Endothelial cell of umbilical vein (primary cell): ENCODE measurements at regions not wholly inside any gene's neighbourhood (a gene's known extent, or its start where the extent isn't known, plus 50 kb on each side); places are given as distances from the start of the nearest gene placed in this dataset.

Experiments used
- BruUV-seq: library from RNA; stranded (reverse); fragments of 400-500 nt; replicated peaks from 2 replicates; lab custom pipeline; 2021; lab: Mats Ljungman, UMichigan
- CTCF ChIA-PET: fragments of 300-600, 350-600 bp; sonication (Branson Sonifier 250); formaldehyde crosslinking; loops from one replicate; lab custom pipeline; 2021; ENCODE audit warnings: antibody characterized with exemption, inconsistent platforms; lab: Charles Lee
- POLR2A ChIA-PET: fragments of 300-600, 350-600 bp; sonication (Branson Sonifier 250); formaldehyde crosslinking; loops from one replicate; lab custom pipeline; 2021; ENCODE audit warnings: antibody characterized with exemption, inconsistent platforms; lab: Charles Lee
- DNase-seq: peaks from one replicate; pipeline ENCODE4 v3.0.0-alpha.2; 2011; ENCODE audit warnings: low read depth, low spot score
- FAIRE-seq: peaks from 2 replicates; lab custom pipeline; 2011; peaks lifted over from hg19 to GRCh38; lab: Jason Lieb, UNC
- H2AFZ ChIP-seq: 2 replicates; pipeline ENCODE4 v1.6.0; 2012; ENCODE audit warnings: low read depth, low read length, control low read depth, inconsistent platforms
- H3K27ac ChIP-seq: 2 replicates; pipeline ENCODE4 v1.5.1; 2011; ENCODE audit warnings: low read depth, mild to moderate bottlenecking, control low read depth, low read length, moderate library complexity; ENCODE audit not compliant: insufficient read depth
- H3K27me3 ChIP-seq, 2 experiments: 2 replicates each; pipeline versions ENCODE4 v1.6.0 to v1.6.1; 2011; ENCODE audit warnings: low read length in 2 of 2, mixed read lengths in 1 of 2; ENCODE audit not compliant: control insufficient read depth in 2 of 2, insufficient read depth in 2 of 2
- H3K36me3 ChIP-seq, 2 experiments: 2 replicates in 1 of 2; 3 replicates in 1 of 2; pipeline ENCODE4 v1.5.1; 2011; ENCODE audit warnings: low read length in 2 of 2, mild to moderate bottlenecking in 1 of 2, moderate library complexity in 1 of 2; ENCODE audit not compliant: control insufficient read depth in 2 of 2, insufficient read depth in 2 of 2; ENCODE audit errors: extremely low read depth in 1 of 2
- H3K4me1 ChIP-seq: 3 replicates; pipeline ENCODE4 v1.5.1; 2011; ENCODE audit warnings: mild to moderate bottlenecking, low read length; ENCODE audit not compliant: control insufficient read depth, insufficient read depth; ENCODE audit errors: extremely low read depth
- H3K4me2 ChIP-seq: 2 replicates; pipeline ENCODE4 v1.6.1; 2011; ENCODE audit warnings: low read length, control low read depth, mixed read lengths; ENCODE audit not compliant: insufficient read depth
- H3K4me3 ChIP-seq, 3 experiments: fragments of 200-600 bp in 1 of 3; sonication (generic), shearing (Covaris generic) in 1 of 3; replicated peaks in 1 of 3; 2 replicates each; pipeline ENCODE4 v1.5.1; 2011 to 2016; ENCODE audit warnings: control low read depth in 3 of 3, low read length in 3 of 3, mild to moderate bottlenecking in 2 of 3, inconsistent platforms in 1 of 3, low read depth in 1 of 3, moderate library complexity in 1 of 3; ENCODE audit not compliant: insufficient read depth in 1 of 3
- H3K79me2 ChIP-seq: 2 replicates; pipeline ENCODE4 v1.6.0; 2012; ENCODE audit warnings: low read length, inconsistent platforms; ENCODE audit not compliant: control insufficient read depth, insufficient read depth
- H3K9ac ChIP-seq: replicated peaks from 2 replicates; pipeline ENCODE3; 2011; ENCODE audit warnings: low read length, control low read depth; ENCODE audit not compliant: insufficient read depth; ENCODE audit errors: extremely low read depth
- H3K9me1 ChIP-seq: replicated peaks from 3 replicates; pipeline ENCODE4 v1.6.0; 2011; ENCODE audit warnings: mild to moderate bottlenecking, low read length; ENCODE audit not compliant: control insufficient read depth, insufficient read depth; ENCODE audit errors: extremely low read depth
- H3K9me3 ChIP-seq: replicated peaks from 2 replicates; pipeline ENCODE4 v1.5.1; 2012; ENCODE audit warnings: low read length, inconsistent platforms; ENCODE audit not compliant: control insufficient read depth, insufficient read depth
- H4K20me1 ChIP-seq: replicated peaks from 2 replicates; pipeline ENCODE3; 2011; ENCODE audit warnings: mild to moderate bottlenecking, low read length; ENCODE audit not compliant: control insufficient read depth, insufficient read depth; ENCODE audit errors: extremely low read depth
- EZH2 ChIP-seq: IDR thresholded peaks from 2 replicates; pipeline ENCODE4 v1.6.1; 2012; ENCODE audit warnings: borderline replicate concordance, low read depth, mild to moderate bottlenecking, moderate library complexity, low read length, inconsistent platforms; ENCODE audit not compliant: severe bottlenecking
- FOS ChIP-seq: IDR thresholded peaks from 2 replicates; pipeline ENCODE4 v1.6.1; 2011; ENCODE audit warnings: mild to moderate bottlenecking, low read length, moderate library complexity, borderline replicate concordance; ENCODE audit not compliant: insufficient read depth
- GATA2 ChIP-seq: IDR thresholded peaks from 2 replicates; pipeline ENCODE4 v1.7.0; 2011; ENCODE audit warnings: low read depth, mild to moderate bottlenecking, moderate library complexity, mixed read lengths, low read length; ENCODE audit not compliant: insufficient read length, insufficient read depth
- JUN ChIP-seq: IDR thresholded peaks from 2 replicates; pipeline ENCODE4 v1.6.1; 2011; ENCODE audit warnings: borderline replicate concordance, low read depth; ENCODE audit not compliant: insufficient read length, insufficient read depth
- MYC ChIP-seq: IDR thresholded peaks from one replicate; pipeline ENCODE4 v1.6.1; 2011; ENCODE audit warnings: mild to moderate bottlenecking, low read depth, low read length
- POLR2A ChIP-seq: IDR thresholded peaks from 2 replicates; pipeline ENCODE4 v1.6.1; 2012; ENCODE audit warnings: low read depth, mild to moderate bottlenecking, control low read depth, low read length
- POLR2AphosphoS5 ChIP-seq: IDR thresholded peaks from 2 replicates; pipeline ENCODE4 v1.6.1; 2012; ENCODE audit warnings: low read depth, mild to moderate bottlenecking, control low read depth, low read length, moderate library complexity; ENCODE audit not compliant: insufficient read depth
- dilution Hi-C: fragments of 300-500 bp; cut with MboI; formaldehyde crosslinking; loops from one replicate; pipeline ENCODE4 v1.15.0; 2019; ENCODE audit warnings: low sequenced_read_pairs; ENCODE audit not compliant: extremely low pct_ligation_motif_present
- intact Hi-C: fragments of 100-400 bp; cut with micrococcal nuclease; formaldehyde crosslinking; loops from one replicate; pipeline ENCODE4 v1.10.0; 2022
- TF ChIP-seq, protein P1 (sequence below): IDR thresholded peaks from 2 replicates; pipeline ENCODE4 v1.6.1; 2011; ENCODE audit not compliant: insufficient read depth, insufficient read length
- TF ChIP-seq, protein P2 (sequence below), 2 donors: IDR thresholded peaks; 1 replicate in 1 of 2; 2 replicates in 1 of 2; pipeline ENCODE4 v1.5.1; 2011; ENCODE audit warnings: low read length in 2 of 2, mild to moderate bottlenecking in 2 of 2, moderate library complexity in 2 of 2, control low read depth in 1 of 2, inconsistent platforms in 1 of 2, low read depth in 1 of 2; ENCODE audit not compliant: insufficient read depth in 1 of 2; ENCODE audit errors: extremely low read depth in 1 of 2

DNA sequence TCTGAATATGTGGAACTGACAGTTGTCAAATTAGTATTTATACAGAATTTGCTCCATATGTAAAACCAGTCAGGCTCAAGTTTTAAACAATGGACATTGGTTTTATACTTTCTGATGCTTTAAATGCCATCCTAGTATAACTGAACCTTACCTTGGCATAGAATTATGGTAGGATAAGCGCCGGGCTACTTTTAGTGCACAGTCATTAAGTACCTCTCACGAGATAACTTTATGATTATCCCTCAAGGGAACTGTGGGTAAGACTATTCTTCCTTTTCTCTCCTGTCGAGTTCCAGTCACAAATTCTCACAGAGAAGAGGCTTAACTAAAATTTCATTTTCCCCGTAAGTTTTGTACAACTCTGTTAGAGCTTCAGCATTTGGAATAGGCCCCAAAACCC lies 110.6 kb upstream of the PTPRK start:
- Histone ChIP-seq H3K4me2 (no peak overlapping the region), H3K27ac (no peak overlapping the region), H3K9me1 (no peaks in the 10 kb centered on the region), H3K9me3 (no peaks in the 10 kb centered on the region), H3K36me3 (no peaks in the 10 kb centered on the region), H3K79me2 (no peaks in the 10 kb centered on the region), H3K4me1 (no peaks in the 10 kb centered on the region), H2AFZ (no peak overlapping the region), H3K9ac (no peak overlapping the region), H3K4me3 (no peak overlapping the region), H4K20me1 (no peaks in the 10 kb centered on the region), H3K27me3 (no peaks in the 10 kb centered on the region)
- FAIRE-seq (no peak), DNase-seq (no peak)
- no peak for TF ChIP-seq JUN
- no peak for TF ChIP-seq POLR2A
- no peak for TF ChIP-seq MYC
- TF ChIP-seq, protein P1, sequence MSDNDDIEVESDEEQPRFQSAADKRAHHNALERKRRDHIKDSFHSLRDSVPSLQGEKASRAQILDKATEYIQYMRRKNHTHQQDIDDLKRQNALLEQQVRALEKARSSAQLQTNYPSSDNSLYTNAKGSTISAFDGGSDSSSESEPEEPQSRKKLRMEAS: no peak
- no peak for TF ChIP-seq EZH2
- TF ChIP-seq GATA2: no peak
- no peak for TF ChIP-seq POLR2AphosphoS5
- no peak for TF ChIP-seq FOS
- TF ChIP-seq, protein P2, sequence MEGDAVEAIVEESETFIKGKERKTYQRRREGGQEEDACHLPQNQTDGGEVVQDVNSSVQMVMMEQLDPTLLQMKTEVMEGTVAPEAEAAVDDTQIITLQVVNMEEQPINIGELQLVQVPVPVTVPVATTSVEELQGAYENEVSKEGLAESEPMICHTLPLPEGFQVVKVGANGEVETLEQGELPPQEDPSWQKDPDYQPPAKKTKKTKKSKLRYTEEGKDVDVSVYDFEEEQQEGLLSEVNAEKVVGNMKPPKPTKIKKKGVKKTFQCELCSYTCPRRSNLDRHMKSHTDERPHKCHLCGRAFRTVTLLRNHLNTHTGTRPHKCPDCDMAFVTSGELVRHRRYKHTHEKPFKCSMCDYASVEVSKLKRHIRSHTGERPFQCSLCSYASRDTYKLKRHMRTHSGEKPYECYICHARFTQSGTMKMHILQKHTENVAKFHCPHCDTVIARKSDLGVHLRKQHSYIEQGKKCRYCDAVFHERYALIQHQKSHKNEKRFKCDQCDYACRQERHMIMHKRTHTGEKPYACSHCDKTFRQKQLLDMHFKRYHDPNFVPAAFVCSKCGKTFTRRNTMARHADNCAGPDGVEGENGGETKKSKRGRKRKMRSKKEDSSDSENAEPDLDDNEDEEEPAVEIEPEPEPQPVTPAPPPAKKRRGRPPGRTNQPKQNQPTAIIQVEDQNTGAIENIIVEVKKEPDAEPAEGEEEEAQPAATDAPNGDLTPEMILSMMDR (IDR thresholded peaks at IDR 0.05; ENCODE audit: extremely low read depth in 1 of 2, insufficient read depth in 1 of 2, low read depth in 1 of 2, low read length in 2 of 2): no peak
- intact Hi-C loops (no loop called here), dilution Hi-C loops (no loop called here)
- ChIA-PET CTCF (no interaction called here), POLR2A (no interaction called here)
- no TSS peak for BruUV-seq
